ENCODE measurements at regions not wholly inside any gene's neighbourhood (a gene's known extent, or its start where the extent isn't known, plus 50 kb on each side); places are given as distances from the start of the nearest gene placed in this dataset.

GRCh38 chr9:90444609-90445204 lies 197.9 kb downstream of the DIRAS2 start:
- ATAC-seq (ENCODE audit: low read depth) (no peak), DNase-seq (ENCODE audit: low spot score) (no peak)
- TF ChIP-seq, protein P1, sequence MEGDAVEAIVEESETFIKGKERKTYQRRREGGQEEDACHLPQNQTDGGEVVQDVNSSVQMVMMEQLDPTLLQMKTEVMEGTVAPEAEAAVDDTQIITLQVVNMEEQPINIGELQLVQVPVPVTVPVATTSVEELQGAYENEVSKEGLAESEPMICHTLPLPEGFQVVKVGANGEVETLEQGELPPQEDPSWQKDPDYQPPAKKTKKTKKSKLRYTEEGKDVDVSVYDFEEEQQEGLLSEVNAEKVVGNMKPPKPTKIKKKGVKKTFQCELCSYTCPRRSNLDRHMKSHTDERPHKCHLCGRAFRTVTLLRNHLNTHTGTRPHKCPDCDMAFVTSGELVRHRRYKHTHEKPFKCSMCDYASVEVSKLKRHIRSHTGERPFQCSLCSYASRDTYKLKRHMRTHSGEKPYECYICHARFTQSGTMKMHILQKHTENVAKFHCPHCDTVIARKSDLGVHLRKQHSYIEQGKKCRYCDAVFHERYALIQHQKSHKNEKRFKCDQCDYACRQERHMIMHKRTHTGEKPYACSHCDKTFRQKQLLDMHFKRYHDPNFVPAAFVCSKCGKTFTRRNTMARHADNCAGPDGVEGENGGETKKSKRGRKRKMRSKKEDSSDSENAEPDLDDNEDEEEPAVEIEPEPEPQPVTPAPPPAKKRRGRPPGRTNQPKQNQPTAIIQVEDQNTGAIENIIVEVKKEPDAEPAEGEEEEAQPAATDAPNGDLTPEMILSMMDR (IDR thresholded peaks at IDR 0.05; ENCODE audit: poor library complexity, severe bottlenecking): no peak
- H3K9me3 ChIP-seq (ENCODE audit: severe bottlenecking): no peaks in the 10 kb centered on the region
- H3K36me3 ChIP-seq (ENCODE audit: low read depth): no peaks in the 10 kb centered on the region
- H3K27ac ChIP-seq (ENCODE audit: poor library complexity, severe bottlenecking): no peak overlapping the region
- H3K4me3 ChIP-seq (ENCODE audit: severe bottlenecking): no peak overlapping the region
- no peaks in the 10 kb centered on the region for H3K4me1 ChIP-seq (ENCODE audit: insufficient read depth, poor library complexity, severe bottlenecking)
- peaks cover 3% of the 10 kb centered on the region for H3K27me3 ChIP-seq (ENCODE audit: insufficient read depth, poor library complexity, severe bottlenecking)

GRCh38 chr9:90445391-90445790 lies 197.2 kb downstream of the DIRAS2 start:
- DNase-seq (ENCODE audit: low spot score) (no peak), ATAC-seq (ENCODE audit: low read depth) (no peak)
- Histone ChIP-seq H3K27ac (ENCODE audit: poor library complexity, severe bottlenecking) (no peak overlapping the region), H3K4me3 (ENCODE audit: severe bottlenecking) (no peak overlapping the region), H3K9me3 (ENCODE audit: severe bottlenecking) (no peaks in the 10 kb centered on the region), H3K36me3 (ENCODE audit: low read depth) (no peaks in the 10 kb centered on the region), H3K4me1 (ENCODE audit: insufficient read depth, poor library complexity, severe bottlenecking) (no peaks in the 10 kb centered on the region), H3K27me3 (ENCODE audit: insufficient read depth, poor library complexity, severe bottlenecking) (peaks cover 3% of the 10 kb centered on the region)
- TF ChIP-seq, protein P1 (IDR thresholded peaks at IDR 0.05; ENCODE audit: poor library complexity, severe bottlenecking): no peak

DNA sequence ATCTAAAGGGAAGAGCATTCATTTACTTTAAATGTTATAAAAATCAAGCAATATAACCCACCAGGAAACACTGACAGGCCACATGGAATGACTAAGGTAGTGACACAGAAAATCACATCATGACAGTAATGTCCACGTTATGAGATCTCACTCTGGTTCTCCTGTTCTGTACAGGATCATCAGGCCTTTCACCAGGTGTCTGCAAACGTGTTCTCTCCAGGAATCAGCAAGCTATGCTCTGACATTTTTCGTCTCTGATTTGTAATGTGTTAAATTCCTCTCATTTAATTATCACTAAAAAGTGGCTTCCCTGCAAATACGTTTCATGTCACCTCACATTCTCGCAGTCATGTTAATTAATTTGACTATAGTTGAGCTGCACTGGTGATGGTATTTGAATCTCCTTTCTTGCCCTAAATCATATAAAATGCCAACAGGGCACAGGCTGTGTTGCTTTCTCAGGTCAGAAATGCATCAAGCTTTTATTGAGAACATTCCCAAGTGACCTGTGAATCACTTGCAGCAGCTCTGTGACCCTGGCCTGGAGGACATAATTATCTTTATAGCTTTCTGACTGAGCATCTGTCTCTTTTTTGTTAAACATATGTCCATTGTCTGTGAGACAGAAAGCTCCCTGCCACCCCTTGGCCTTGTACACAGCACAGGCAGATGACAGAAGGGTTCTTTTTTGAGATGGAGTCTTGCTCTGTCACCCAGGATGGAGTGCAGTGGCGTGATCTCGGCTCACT lies 196.2 kb downstream of the DIRAS2 start:
- Histone ChIP-seq H3K27ac (ENCODE audit: poor library complexity, severe bottlenecking) (no peak overlapping the region), H3K36me3 (ENCODE audit: low read depth) (no peaks in the 10 kb centered on the region), H3K4me1 (ENCODE audit: insufficient read depth, poor library complexity, severe bottlenecking) (no peaks in the 10 kb centered on the region), H3K27me3 (ENCODE audit: insufficient read depth, poor library complexity, severe bottlenecking) (peaks cover 8% of the 10 kb centered on the region), H3K4me3 (ENCODE audit: severe bottlenecking) (no peak overlapping the region), H3K9me3 (ENCODE audit: severe bottlenecking) (no peaks in the 10 kb centered on the region)
- TF ChIP-seq, protein P1 (IDR thresholded peaks at IDR 0.05; ENCODE audit: poor library complexity, severe bottlenecking): no peak
- ATAC-seq (ENCODE audit: low read depth) (no peak), DNase-seq (ENCODE audit: low spot score) (no peak)

GRCh38 chr9:90447773-90448172 lies 194.9 kb downstream of the DIRAS2 start:
- Histone ChIP-seq H3K9me3 (ENCODE audit: severe bottlenecking) (no peaks in the 10 kb centered on the region), H3K36me3 (ENCODE audit: low read depth) (no peaks in the 10 kb centered on the region), H3K27me3 (ENCODE audit: insufficient read depth, poor library complexity, severe bottlenecking) (peaks cover 13% of the 10 kb centered on the region), H3K27ac (ENCODE audit: poor library complexity, severe bottlenecking) (no peak overlapping the region), H3K4me3 (ENCODE audit: severe bottlenecking) (no peak overlapping the region), H3K4me1 (ENCODE audit: insufficient read depth, poor library complexity, severe bottlenecking) (no peaks in the 10 kb centered on the region)
- TF ChIP-seq, protein P1 (IDR thresholded peaks at IDR 0.05; ENCODE audit: poor library complexity, severe bottlenecking): no peak
- ATAC-seq (ENCODE audit: low read depth): no peak
- DNase-seq (ENCODE audit: low spot score): no peak
